Fibroblast of skin of abdomen (primary cell): ENCODE measurements at regions not wholly inside any gene's neighbourhood (a gene's known extent, or its start where the extent isn't known, plus 50 kb on each side); places are given as distances from the start of the nearest gene placed in this dataset.

Experiments used
- DNase-seq: peaks from one replicate; pipeline ENCODE4 v3.0.0-alpha.2; 2013

- no peak for DNase-seq
These were observed 253.9 kb downstream of the ZNF536 start for GRCh38 chr19:30625947-30626625.

DNA sequence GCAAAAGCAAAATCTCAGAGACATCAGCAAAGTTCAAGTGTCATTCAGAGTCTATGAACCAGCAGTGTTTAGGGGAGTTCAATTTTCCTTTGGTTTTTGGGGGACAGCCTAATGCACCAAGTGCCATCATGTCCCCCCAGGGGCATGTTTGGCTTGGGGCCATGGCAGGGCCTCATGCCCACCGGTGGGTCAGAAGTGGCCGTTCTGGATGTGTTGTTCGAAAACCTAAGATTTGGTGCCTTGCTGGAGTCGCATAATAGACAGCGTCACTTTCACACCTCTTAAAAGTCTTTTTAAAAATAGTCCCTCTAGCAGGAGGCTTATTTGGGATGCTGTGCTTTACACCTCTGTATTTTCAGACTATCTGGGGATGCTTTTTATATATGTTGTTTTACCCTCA is 250.1 kb downstream of the ZNF536 start:
- no peak for DNase-seq

DNA sequence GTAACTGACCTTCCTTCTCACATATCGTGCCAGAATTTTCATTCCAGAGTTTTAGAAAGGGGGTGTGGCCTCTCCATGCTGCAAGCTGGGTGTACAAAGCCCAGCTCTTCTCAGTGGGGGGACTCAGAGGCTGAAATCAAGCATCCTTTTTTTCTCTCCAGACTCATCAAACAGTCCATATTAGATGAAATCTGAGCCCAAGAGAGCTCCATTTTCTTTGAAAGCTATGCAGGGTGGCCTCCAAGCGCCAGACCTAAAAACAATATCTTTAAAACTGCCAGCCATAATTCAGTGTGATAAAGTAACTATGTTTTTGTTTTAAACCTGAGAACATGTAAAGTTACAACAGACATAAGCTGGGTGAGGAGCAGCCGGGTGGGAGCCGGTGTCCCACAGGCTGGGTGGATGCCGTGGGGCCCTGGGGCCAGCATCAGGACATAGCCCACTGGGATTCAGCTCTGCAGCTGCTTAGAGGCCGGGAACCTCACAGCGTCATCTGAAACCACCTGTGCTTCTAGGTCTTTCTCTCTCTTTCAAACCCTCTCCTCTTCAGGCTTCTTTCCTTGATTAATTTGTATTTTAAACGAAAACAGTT is 249.2 kb downstream of the ZNF536 start:
- DNase-seq: no peak

DNA sequence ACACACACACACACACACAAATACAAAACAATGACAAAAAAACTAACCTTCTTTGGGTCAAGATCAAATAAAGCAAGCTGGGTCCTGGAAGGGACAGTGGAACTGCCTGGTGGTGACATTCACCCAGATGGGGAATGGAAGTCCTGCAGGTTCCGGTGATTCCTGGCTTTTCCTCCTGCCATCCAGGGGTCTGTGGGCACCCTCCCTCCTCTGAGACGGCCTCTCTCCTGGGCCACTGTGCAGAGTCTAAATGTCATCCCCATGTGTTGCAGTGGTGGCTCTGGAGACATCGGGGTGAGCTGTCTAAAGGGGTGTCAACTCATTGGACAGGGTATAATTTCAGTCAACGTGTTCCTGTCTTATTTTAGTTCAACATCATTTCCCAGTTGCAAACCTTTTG is 248.2 kb downstream of the ZNF536 start:
- DNase-seq: no peak

GRCh38 chr19:30609656-30610270 is 237.6 kb downstream of the ZNF536 start:
- DNase-seq: no peak

- no peak for DNase-seq
These were observed 236.3 kb downstream of the ZNF536 start for GRCh38 chr19:30608471-30608870.
